H9 (cell line): ENCODE measurements at regions not wholly inside any gene's neighbourhood (a gene's known extent, or its start where the extent isn't known, plus 50 kb on each side); places are given as distances from the start of the nearest gene placed in this dataset.

Experiments
- DNase-seq: peaks from one replicate; pipeline ENCODE4 v3.0.0-alpha.2; 2017
- H2AFZ ChIP-seq: one replicate; pipeline ENCODE4 v1.6.1; 2013; ENCODE audit warnings: mild to moderate bottlenecking, low read length, control low read depth, moderate library complexity
- H2AK5ac ChIP-seq: 2 replicates; pipeline ENCODE4 v1.6.1; 2013; ENCODE audit warnings: low read length, control low read depth, mixed read lengths; ENCODE audit not compliant: insufficient read length
- H2BK120ac ChIP-seq: one replicate; pipeline ENCODE4 v1.6.1; 2013; ENCODE audit warnings: low read depth, mild to moderate bottlenecking, low read length, control low read depth, inconsistent platforms; ENCODE audit not compliant: poor library complexity, severe bottlenecking
- H2BK12ac ChIP-seq: 2 replicates; pipeline ENCODE4 v1.6.1; 2013; ENCODE audit warnings: low read length, control low read depth, mixed read lengths, low read depth; ENCODE audit not compliant: insufficient read length
- H2BK15ac ChIP-seq: 2 replicates; pipeline ENCODE4 v1.6.1; 2013; ENCODE audit warnings: low read depth, low read length, control low read depth
- H2BK20ac ChIP-seq: one replicate; pipeline ENCODE4 v1.6.1; 2013; ENCODE audit warnings: low read depth, mild to moderate bottlenecking, low read length, control low read depth, inconsistent platforms; ENCODE audit not compliant: poor library complexity, severe bottlenecking
- H2BK5ac ChIP-seq: 2 replicates; pipeline ENCODE4 v1.6.1; 2013; ENCODE audit warnings: low read length, control low read depth, mixed read lengths; ENCODE audit not compliant: insufficient read length
- H3K14ac ChIP-seq: 2 replicates; pipeline ENCODE4 v1.6.1; 2013; ENCODE audit warnings: low read length, control low read depth; ENCODE audit not compliant: insufficient read depth
- H3K18ac ChIP-seq: 2 replicates; pipeline ENCODE4 v1.6.1; 2013; ENCODE audit warnings: low read depth, mild to moderate bottlenecking, mixed read lengths, low read length, control low read depth; ENCODE audit not compliant: insufficient read length
- H3K23ac ChIP-seq: 2 replicates; pipeline ENCODE4 v1.6.1; 2013; ENCODE audit warnings: low read length, control low read depth, mixed read lengths, low read depth; ENCODE audit not compliant: insufficient read length
- H3K23me2 ChIP-seq: 2 replicates; pipeline ENCODE4 v1.6.1; 2013; ENCODE audit warnings: low read depth, mild to moderate bottlenecking, mixed read lengths, low read length, control low read depth; ENCODE audit not compliant: insufficient read length, poor library complexity, severe bottlenecking
- H3K27ac ChIP-seq: 2 replicates; pipeline ENCODE4 v1.5.1; 2013; ENCODE audit warnings: low read length, control low read depth, mixed read lengths, low read depth; ENCODE audit not compliant: insufficient read length
- H3K27me3 ChIP-seq: 2 replicates; pipeline ENCODE4 v1.6.1; 2013; ENCODE audit warnings: low read length, control low read depth, inconsistent platforms; ENCODE audit not compliant: insufficient read depth
- H3K4ac ChIP-seq: 2 replicates; pipeline ENCODE4 v1.6.1; 2013; ENCODE audit warnings: low read depth, mild to moderate bottlenecking, control low read depth, inconsistent platforms, low read length, moderate library complexity
- H3K4me1 ChIP-seq: 2 replicates; pipeline ENCODE4 v1.6.1; 2013; ENCODE audit warnings: low read length, control low read depth, inconsistent platforms; ENCODE audit not compliant: insufficient read depth
- H3K4me2 ChIP-seq: 2 replicates; pipeline ENCODE4 v1.6.1; 2013; ENCODE audit warnings: low read length, control low read depth, mixed read lengths; ENCODE audit not compliant: insufficient read length, insufficient read depth
- H3K56ac ChIP-seq: 2 replicates; pipeline ENCODE4 v1.6.1; 2013; ENCODE audit warnings: low read depth, mild to moderate bottlenecking, mixed read lengths, low read length, control low read depth; ENCODE audit not compliant: insufficient read length
- H3K79me1 ChIP-seq: 2 replicates; pipeline ENCODE4 v1.6.1; 2013; ENCODE audit warnings: low read depth, mild to moderate bottlenecking, moderate library complexity, low read length, control low read depth, inconsistent platforms; ENCODE audit not compliant: insufficient read depth, poor library complexity, severe bottlenecking
- H3K79me2 ChIP-seq: 2 replicates; pipeline ENCODE4 v1.6.1; 2013; ENCODE audit warnings: low read length, control low read depth, inconsistent platforms; ENCODE audit not compliant: insufficient read depth
- H3K9ac ChIP-seq: 2 replicates; pipeline ENCODE4 v1.6.1; 2013; ENCODE audit warnings: low read length, control low read depth, mixed read lengths; ENCODE audit not compliant: insufficient read length; ENCODE audit errors: extremely low read depth
- H3K9me3 ChIP-seq: one replicate; pipeline ENCODE4 v1.6.1; 2013; ENCODE audit warnings: low read depth, low read length, inconsistent platforms; ENCODE audit not compliant: control insufficient read depth
- H3T11ph ChIP-seq: one replicate; pipeline ENCODE4 v1.6.1; 2013; ENCODE audit warnings: mild to moderate bottlenecking, low read length, control low read depth, inconsistent platforms
- H4K20me1 ChIP-seq: one replicate; pipeline ENCODE4 v1.6.1; 2013; ENCODE audit not compliant: control insufficient read depth, insufficient read length, insufficient read depth
- H4K5ac ChIP-seq: 2 replicates; pipeline ENCODE4 v1.6.1; 2013; ENCODE audit warnings: low read depth, mild to moderate bottlenecking, mixed read lengths, low read length, control low read depth; ENCODE audit not compliant: insufficient read length
- H4K8ac ChIP-seq: replicated peaks from 2 replicates; pipeline ENCODE4 v1.6.1; 2013; ENCODE audit warnings: low read length, control low read depth, mixed read lengths, low read depth; ENCODE audit not compliant: insufficient read length
- H4K91ac ChIP-seq: 2 replicates; pipeline ENCODE4 v1.6.1; 2013; ENCODE audit warnings: low read depth, mild to moderate bottlenecking, moderate library complexity, mixed read lengths, low read length, control low read depth; ENCODE audit not compliant: insufficient read length
- H3K27ac Mint-ChIP-seq, 3 experiments: 2 replicates in 2 of 3; 3 replicates in 1 of 3; pipeline ENCODE4 v1.8.0; 2020 to 2021; ENCODE audit warnings: mixed read lengths in 3 of 3, mild to moderate bottlenecking in 1 of 3, moderate library complexity in 1 of 3
- H3K27me3 Mint-ChIP-seq: 2 replicates; pipeline ENCODE4 v1.8.0; 2021; ENCODE audit warnings: low read depth, mild to moderate bottlenecking, moderate library complexity, mixed read lengths
- H3K36me3 Mint-ChIP-seq, 3 experiments: 2 replicates in 2 of 3; 3 replicates in 1 of 3; pipeline ENCODE4 v1.8.0; 2020 to 2021; ENCODE audit warnings: low read depth in 3 of 3, mixed read lengths in 3 of 3; ENCODE audit not compliant: insufficient read depth in 1 of 3
- H3K4me1 Mint-ChIP-seq, 2 experiments: 2 replicates each; pipeline ENCODE4 v1.8.0; 2020; ENCODE audit warnings: mixed read lengths in 2 of 2
- H3K4me3 Mint-ChIP-seq, 2 experiments: 2 replicates in 1 of 2; 3 replicates in 1 of 2; pipeline ENCODE4 v1.8.0; 2020 to 2021; ENCODE audit warnings: mild to moderate bottlenecking in 2 of 2, mixed read lengths in 2 of 2, moderate library complexity in 1 of 2
- H3K9me3 Mint-ChIP-seq, 2 experiments: 2 replicates in 1 of 2; 3 replicates in 1 of 2; pipeline ENCODE4 v1.8.0; 2020; ENCODE audit warnings: mild to moderate bottlenecking in 2 of 2, mixed read lengths in 2 of 2, moderate library complexity in 1 of 2
- CTCF ChIP-seq: fragments of 200-600 bp; sonication (generic); conservative IDR thresholded peaks from 3 replicates; pipeline ENCODE4 v1.8.0; 2021; ENCODE audit warnings: antibody characterized with exemption, mild to moderate bottlenecking
- WGBS: extraction: QIAGEN DNeasy Blood & Tissue Kit; methylation state at CpG from one replicate; pipeline ENCODE4 v1.1.7; 2013; ENCODE audit warnings: missing lambda C conversion rate, low lambda C conversion rate, mixed read lengths; ENCODE audit not compliant: insufficient read length; ENCODE audit errors: extremely low coverage; 5-methylcytosine and 5-hydroxymethylcytosine counted together

GRCh38 chr7:20839987-20840386 is 53.3 kb upstream of the SP8 start:
- no peak overlapping the region for H3K18ac ChIP-seq
- H3K9me3 Mint-ChIP-seq = no peaks in the 10 kb centered on the region

More at GRCh38 chr7:20839987-20840386, 53.3 kb upstream of the SP8 start:
- Histone ChIP-seq H2BK12ac (no peak overlapping the region), H3K4ac (no peak overlapping the region), H3K79me1 (no peaks in the 10 kb centered on the region), H3K14ac (no peak overlapping the region), H3K9ac (no peak overlapping the region), H2BK120ac (no peak overlapping the region), H3K4me1 (no peaks in the 10 kb centered on the region), H4K5ac (no peak overlapping the region), H3T11ph (no peak overlapping the region), H4K20me1 (no peaks in the 10 kb centered on the region), H2AFZ (no peak overlapping the region), H2AK5ac (no peak overlapping the region), H3K4me2 (no peak overlapping the region), H4K91ac (no peak overlapping the region), H3K23me2 (no peaks in the 10 kb centered on the region), H2BK5ac (no peak overlapping the region), H3K27me3 (no peaks in the 10 kb centered on the region), H4K8ac (no peak overlapping the region), H2BK20ac (no peak overlapping the region), H3K56ac (no peak overlapping the region), H3K79me2 (no peaks in the 10 kb centered on the region), H3K9me3 (no peaks in the 10 kb centered on the region), H3K27ac (no peak overlapping the region), H2BK15ac (no peak overlapping the region), H3K23ac (no peak overlapping the region)
- no CpG with 5 or more reads among the region's 2 CpGs for WGBS
- H3K4me1 Mint-ChIP-seq = peaks cover 5 to 18% of the 10 kb centered on the region in 2 experiments
- DNase-seq = no peak
- no peaks in the 10 kb centered on the region for H3K27me3 Mint-ChIP-seq
- H3K4me3 Mint-ChIP-seq = no peak overlapping the region
- TF ChIP-seq CTCF = no peak
- H3K36me3 Mint-ChIP-seq = no peaks in the 10 kb centered on the region
- no peak overlapping the region for H3K27ac Mint-ChIP-seq
